Liver (tissue), 3 donors: ENCODE measurements at regions not wholly inside any gene's neighbourhood (a gene's known extent, or its start where the extent isn't known, plus 50 kb on each side); places are given as distances from the start of the nearest gene placed in this dataset.

Experiments
- ATF3 ChIP-seq: IDR thresholded peaks from 2 replicates; pipeline ENCODE4 v1.6.1; 2016; ENCODE audit warnings: antibody characterized with exemption
- GABPA ChIP-seq, 2 donors: IDR thresholded peaks in 1 of 2; conservative IDR thresholded peaks in 1 of 2; 2 replicates each; pipeline ENCODE4 v1.6.1; 2016; ENCODE audit warnings: antibody characterized with exemption in 2 of 2, mild to moderate bottlenecking in 1 of 2, moderate library complexity in 1 of 2
- HNF4A ChIP-seq, 2 donors: conservative IDR thresholded peaks; 2 replicates each; pipeline ENCODE4 v1.6.1; 2016; ENCODE audit warnings: antibody characterized with exemption in 2 of 2, mild to moderate bottlenecking in 2 of 2
- JUND ChIP-seq, 2 donors: IDR thresholded peaks; 2 replicates each; pipeline ENCODE4 v1.6.1; 2016; ENCODE audit warnings: antibody characterized with exemption in 2 of 2
- MAX ChIP-seq: IDR thresholded peaks from 2 replicates; pipeline ENCODE4 v1.6.1; 2016; ENCODE audit warnings: antibody characterized with exemption
- RAD21 ChIP-seq, 2 donors: IDR thresholded peaks; 2 replicates each; pipeline ENCODE4 v1.6.1; 2016; ENCODE audit warnings: antibody characterized with exemption in 2 of 2, mild to moderate bottlenecking in 2 of 2
- REST ChIP-seq: IDR thresholded peaks from 2 replicates; pipeline ENCODE4 v1.6.1; 2016; ENCODE audit warnings: antibody characterized with exemption, mild to moderate bottlenecking
- SP1 ChIP-seq: IDR thresholded peaks from 2 replicates; pipeline ENCODE4 v1.6.1; 2018; ENCODE audit warnings: antibody characterized with exemption, mild to moderate bottlenecking
- TAF1 ChIP-seq: conservative IDR thresholded peaks from 2 replicates; pipeline ENCODE4 v1.6.1; 2016; ENCODE audit warnings: antibody characterized with exemption, mild to moderate bottlenecking
- YY1 ChIP-seq: IDR thresholded peaks from 2 replicates; pipeline ENCODE4 v1.6.1; 2016; ENCODE audit warnings: antibody characterized with exemption, mild to moderate bottlenecking
- TF ChIP-seq, protein P1 (sequence below): fragments of 150-350 bp; IDR thresholded peaks from 2 replicates; pipeline ENCODE4 v1.5.1; 2017; ENCODE audit warnings: improper control_type of control experiment, low read depth, low read length; ENCODE audit not compliant: missing input control
- TF ChIP-seq, protein P2 (sequence below): IDR thresholded peaks from 2 replicates; pipeline ENCODE4 v1.6.1; 2016; ENCODE audit warnings: antibody characterized with exemption
- donor health status: healthy.
- donor health status: healthy.

- TF ChIP-seq, protein P1, sequence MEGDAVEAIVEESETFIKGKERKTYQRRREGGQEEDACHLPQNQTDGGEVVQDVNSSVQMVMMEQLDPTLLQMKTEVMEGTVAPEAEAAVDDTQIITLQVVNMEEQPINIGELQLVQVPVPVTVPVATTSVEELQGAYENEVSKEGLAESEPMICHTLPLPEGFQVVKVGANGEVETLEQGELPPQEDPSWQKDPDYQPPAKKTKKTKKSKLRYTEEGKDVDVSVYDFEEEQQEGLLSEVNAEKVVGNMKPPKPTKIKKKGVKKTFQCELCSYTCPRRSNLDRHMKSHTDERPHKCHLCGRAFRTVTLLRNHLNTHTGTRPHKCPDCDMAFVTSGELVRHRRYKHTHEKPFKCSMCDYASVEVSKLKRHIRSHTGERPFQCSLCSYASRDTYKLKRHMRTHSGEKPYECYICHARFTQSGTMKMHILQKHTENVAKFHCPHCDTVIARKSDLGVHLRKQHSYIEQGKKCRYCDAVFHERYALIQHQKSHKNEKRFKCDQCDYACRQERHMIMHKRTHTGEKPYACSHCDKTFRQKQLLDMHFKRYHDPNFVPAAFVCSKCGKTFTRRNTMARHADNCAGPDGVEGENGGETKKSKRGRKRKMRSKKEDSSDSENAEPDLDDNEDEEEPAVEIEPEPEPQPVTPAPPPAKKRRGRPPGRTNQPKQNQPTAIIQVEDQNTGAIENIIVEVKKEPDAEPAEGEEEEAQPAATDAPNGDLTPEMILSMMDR: no peak
- TF ChIP-seq REST (no peak), RAD21 (IDR thresholded peaks at IDR 0.05) (no peak), YY1 (no peak), TAF1 (no peak), SP1 (no peak), JUND (IDR thresholded peaks at IDR 0.05) (no peak), GABPA (IDR thresholded peaks at IDR 0.05 in 1 of 2, conservative IDR thresholded peaks at IDR 0.05 in 1 of 2) (no peak), ATF3 (no peak), MAX (no peak), HNF4A (conservative IDR thresholded peaks at IDR 0.05) (no peak)
- TF ChIP-seq, protein P2, sequence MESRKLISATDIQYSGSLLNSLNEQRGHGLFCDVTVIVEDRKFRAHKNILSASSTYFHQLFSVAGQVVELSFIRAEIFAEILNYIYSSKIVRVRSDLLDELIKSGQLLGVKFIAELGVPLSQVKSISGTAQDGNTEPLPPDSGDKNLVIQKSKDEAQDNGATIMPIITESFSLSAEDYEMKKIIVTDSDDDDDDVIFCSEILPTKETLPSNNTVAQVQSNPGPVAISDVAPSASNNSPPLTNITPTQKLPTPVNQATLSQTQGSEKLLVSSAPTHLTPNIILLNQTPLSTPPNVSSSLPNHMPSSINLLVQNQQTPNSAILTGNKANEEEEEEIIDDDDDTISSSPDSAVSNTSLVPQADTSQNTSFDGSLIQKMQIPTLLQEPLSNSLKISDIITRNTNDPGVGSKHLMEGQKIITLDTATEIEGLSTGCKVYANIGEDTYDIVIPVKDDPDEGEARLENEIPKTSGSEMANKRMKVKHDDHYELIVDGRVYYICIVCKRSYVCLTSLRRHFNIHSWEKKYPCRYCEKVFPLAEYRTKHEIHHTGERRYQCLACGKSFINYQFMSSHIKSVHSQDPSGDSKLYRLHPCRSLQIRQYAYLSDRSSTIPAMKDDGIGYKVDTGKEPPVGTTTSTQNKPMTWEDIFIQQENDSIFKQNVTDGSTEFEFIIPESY: no peak
Measured at GRCh38 chr10:78579995-78580394, 488.8 kb upstream of the ZMIZ1 start.
